Caki2 (cell line): ENCODE measurements at regions not wholly inside any gene's neighbourhood (a gene's known extent, or its start where the extent isn't known, plus 50 kb on each side); places are given as distances from the start of the nearest gene placed in this dataset.

Experiments used
- DNase-seq: peaks from one replicate; pipeline ENCODE4 v3.0.0-alpha.2; 2015; ENCODE audit warnings: low read depth
- in situ Hi-C: cut with HindIII; loops from 2 replicates; pipeline ENCODE4 v1.10.0; 2016; ENCODE audit warnings: low sequenced_read_pairs, low pct_unique_long_range_greater_than_20kb, mixed read lengths

- in situ Hi-C loops = no loop called here
- DNase-seq = no peak
These were observed 766.1 kb downstream of the KCTD8 start for GRCh38 chr4:43682551-43682950.

- DNase-seq = no peak
- in situ Hi-C loops = no loop called here
These were observed 758.5 kb downstream of the KCTD8 start for GRCh38 chr4:43690116-43690515.

GRCh38 chr4:43693876-43694275 lies 754.7 kb downstream of the KCTD8 start:
- in situ Hi-C loops = no loop called here
- DNase-seq = no peak

- DNase-seq = no peak
These were observed 739.2 kb downstream of the KCTD8 start for GRCh38 chr4:43709443-43709842.

GRCh38 chr4:43716721-43717395 lies 731.8 kb downstream of the KCTD8 start:
- in situ Hi-C loops = no loop called here
- DNase-seq = no peak

More at GRCh38 chr4:43709443-43709842, 739.2 kb downstream of the KCTD8 start:
- in situ Hi-C loops = no loop called here

GRCh38 chr4:43718369-43718768 lies 730.2 kb downstream of the KCTD8 start:
- no peak for DNase-seq
- in situ Hi-C loops = no loop called here

GRCh38 chr4:43732829-43733426 lies 715.7 kb downstream of the KCTD8 start:
- in situ Hi-C loops = no loop called here
- DNase-seq = no peak

GRCh38 chr4:43742083-43742482 lies 706.5 kb downstream of the KCTD8 start:
- in situ Hi-C loops = no loop called here
- DNase-seq = no peak

- in situ Hi-C loops = no loop called here
- no peak for DNase-seq
These were observed 694.0 kb downstream of the KCTD8 start for GRCh38 chr4:43754566-43754965.

- DNase-seq = peak; percentile 4
- in situ Hi-C loops = no loop called here
These were observed 691.5 kb downstream of the KCTD8 start for GRCh38 chr4:43757147-43757546.

- in situ Hi-C loops = no loop called here
- no peak for DNase-seq
These were observed 689.8 kb downstream of the KCTD8 start for GRCh38 chr4:43758836-43759235.

- in situ Hi-C loops = no loop called here
- DNase-seq = peak; percentile 8
These were observed 685.5 kb downstream of the KCTD8 start for GRCh38 chr4:43763029-43763610.

- in situ Hi-C loops = no loop called here
- DNase-seq = no peak
These were observed 683.1 kb downstream of the KCTD8 start for GRCh38 chr4:43765514-43765913.

GRCh38 chr4:43766648-43767047 lies 682.0 kb downstream of the KCTD8 start:
- in situ Hi-C loops = no loop called here
- DNase-seq = no peak

GRCh38 chr4:43776371-43776770 lies 672.2 kb downstream of the KCTD8 start:
- in situ Hi-C loops = no loop called here
- DNase-seq = no peak

- no peak for DNase-seq
- in situ Hi-C loops = no loop called here
These were observed 670.3 kb downstream of the KCTD8 start for GRCh38 chr4:43778187-43778915.

- no peak for DNase-seq
- in situ Hi-C loops = no loop called here
These were observed 667.5 kb downstream of the KCTD8 start for GRCh38 chr4:43781125-43781524.

GRCh38 chr4:43782391-43782790 lies 666.2 kb downstream of the KCTD8 start:
- in situ Hi-C loops = no loop called here
- no peak for DNase-seq

GRCh38 chr4:43816116-43816515 lies 632.5 kb downstream of the KCTD8 start:
- DNase-seq = no peak
- in situ Hi-C loops = no loop called here
